Fibroblast of villous mesenchyme (primary cell): ENCODE measurements at regions not wholly inside any gene's neighbourhood (a gene's known extent, or its start where the extent isn't known, plus 50 kb on each side); places are given as distances from the start of the nearest gene placed in this dataset.

ENCODE experiments used
- DNase-seq: peaks from one replicate; pipeline ENCODE4 v3.0.0-alpha.2; 2010; ENCODE audit warnings: low read depth
- H3K4me3 ChIP-seq: 2 replicates; pipeline ENCODE4 v1.5.1; 2011; ENCODE audit warnings: low read depth, mild to moderate bottlenecking, low read length
- CTCF ChIP-seq: IDR thresholded peaks from 2 replicates; pipeline ENCODE4 v1.5.1; 2012; ENCODE audit warnings: low read depth, mild to moderate bottlenecking, low read length; ENCODE audit not compliant: insufficient read depth

- TF ChIP-seq CTCF = no peak
- H3K4me3 ChIP-seq = no peak overlapping the region
- peak; percentile 7 for DNase-seq
Measured at GRCh38 chr11:70695086-70695960, 297.0 kb downstream of the CTTN start.

GRCh38 chr11:70696076-70696475 is 297.7 kb downstream of the CTTN start:
- DNase-seq = no peak
- H3K4me3 ChIP-seq = no peak overlapping the region
- no peak for TF ChIP-seq CTCF

GRCh38 chr11:70696564-70696963 is 298.2 kb downstream of the CTTN start:
- no peak for TF ChIP-seq CTCF
- no peak overlapping the region for H3K4me3 ChIP-seq
- no peak for DNase-seq

GRCh38 chr11:70697701-70698100 is 299.4 kb downstream of the CTTN start:
- no peak for DNase-seq
- TF ChIP-seq CTCF = no peak
- H3K4me3 ChIP-seq = no peak overlapping the region

GRCh38 chr11:70698871-70699270 is 300.5 kb downstream of the CTTN start:
- DNase-seq = no peak
- TF ChIP-seq CTCF = no peak
- H3K4me3 ChIP-seq = no peak overlapping the region

GRCh38 chr11:70699294-70700221 is 301.2 kb downstream of the CTTN start:
- H3K4me3 ChIP-seq = no peak overlapping the region
- DNase-seq = peak; percentile 53
- no peak for TF ChIP-seq CTCF
